DMS 273 (cell line): ENCODE measurements at regions not wholly inside any gene's neighbourhood (a gene's known extent, or its start where the extent isn't known, plus 50 kb on each side); places are given as distances from the start of the nearest gene placed in this dataset.

Experiments
- DNase-seq: peaks from one replicate; lab custom pipeline; 2025; ENCODE audit not compliant: unreplicated experiment; lab: John Stamatoyannopoulos, UW

DNA sequence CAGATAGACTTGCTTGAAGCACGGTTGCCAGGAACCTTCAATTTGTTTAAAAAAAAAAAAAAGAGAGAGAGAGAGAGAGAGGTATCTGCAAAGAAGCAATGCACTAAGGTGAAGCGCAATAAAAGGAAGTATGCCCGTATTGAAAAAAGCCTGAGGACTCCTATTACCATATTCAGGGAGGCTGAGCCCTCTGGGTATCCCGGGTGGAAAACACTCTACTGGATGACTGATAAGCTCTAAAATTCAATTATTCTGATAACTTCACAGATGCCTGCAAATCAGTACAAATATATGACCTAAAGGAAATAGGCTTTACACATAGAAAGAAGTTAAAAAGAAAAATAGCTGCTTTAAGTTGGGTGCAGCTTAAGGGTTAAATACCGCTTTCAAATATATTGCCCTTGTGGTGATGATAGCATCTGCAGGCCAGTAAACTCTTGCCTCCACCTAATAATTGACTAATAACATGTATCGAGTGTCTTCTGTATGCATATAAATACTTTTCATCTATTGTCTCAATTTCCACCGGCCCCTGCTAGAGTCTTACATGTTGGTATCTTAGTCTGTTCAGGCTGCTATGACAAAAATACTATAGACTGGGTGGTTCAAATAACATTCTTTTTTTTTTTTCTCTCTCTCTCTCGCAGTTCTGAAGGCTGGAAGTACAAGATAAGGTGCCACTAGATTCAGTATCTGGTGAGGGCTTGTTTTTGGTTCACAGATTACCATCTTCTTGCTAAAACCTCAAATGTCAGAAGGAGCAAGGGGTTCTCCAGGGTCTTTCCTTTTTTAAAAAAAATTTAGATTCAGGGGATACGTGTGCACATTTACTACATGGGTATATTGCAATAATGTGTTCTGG lies 187.4 kb upstream of the JARID2 start:
- no peak for DNase-seq

DNA sequence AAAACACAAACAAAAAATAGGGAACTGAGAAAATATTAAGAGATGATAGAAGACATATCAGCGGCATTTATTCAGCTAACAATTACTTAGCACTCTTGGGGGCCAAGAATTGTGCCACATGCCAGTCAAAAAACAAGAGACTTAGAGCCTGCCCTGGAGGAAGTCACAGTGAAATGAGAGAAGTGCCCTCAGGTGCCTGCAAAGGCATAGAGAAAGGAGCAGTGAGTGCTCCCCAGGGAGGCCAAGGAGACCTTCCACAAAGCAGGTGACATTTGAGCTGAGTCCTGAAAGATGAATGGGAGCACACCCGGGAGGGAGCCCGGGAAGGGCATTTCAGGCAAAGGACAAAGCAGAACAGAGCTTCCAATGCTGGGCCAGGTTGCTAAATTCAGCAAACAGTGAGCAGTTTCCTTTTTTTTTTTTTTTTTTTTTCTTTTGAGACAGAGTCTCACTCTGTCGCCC lies 184.7 kb upstream of the JARID2 start:
- peak; percentile 14 for DNase-seq

DNA sequence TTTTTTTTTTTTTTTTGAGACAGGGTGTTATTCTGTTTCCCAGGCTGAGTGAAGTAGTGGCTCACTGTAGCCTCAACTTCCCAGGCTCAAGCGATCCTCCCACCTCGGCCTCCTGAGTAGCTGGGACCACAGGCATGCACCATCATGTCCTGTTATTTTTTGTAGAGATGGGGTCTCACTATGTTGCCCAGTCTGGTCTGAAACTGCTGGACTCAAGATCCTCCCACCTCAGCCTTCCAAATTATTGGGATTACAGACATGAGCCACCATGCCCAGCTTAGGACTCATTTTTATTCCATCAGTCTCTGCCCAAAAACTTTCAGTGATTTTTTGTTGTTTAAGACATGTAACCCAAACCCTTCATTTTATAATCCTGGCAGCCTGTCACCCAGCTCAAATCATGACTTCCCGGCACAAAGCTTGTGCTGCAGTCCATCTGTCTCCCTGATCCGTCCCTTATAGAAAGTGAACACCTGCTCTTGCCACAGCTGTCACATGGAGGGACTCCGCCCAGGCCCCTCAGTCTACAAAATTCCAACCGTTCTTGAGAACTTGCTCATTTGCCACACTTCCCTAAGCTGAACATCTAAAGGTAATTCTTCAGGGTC lies 183.9 kb upstream of the JARID2 start:
- peak; percentile 89 for DNase-seq

GRCh38 chr6:15062516-15063252 lies 183.2 kb upstream of the JARID2 start:
- peak; percentile 68 for DNase-seq

DNA sequence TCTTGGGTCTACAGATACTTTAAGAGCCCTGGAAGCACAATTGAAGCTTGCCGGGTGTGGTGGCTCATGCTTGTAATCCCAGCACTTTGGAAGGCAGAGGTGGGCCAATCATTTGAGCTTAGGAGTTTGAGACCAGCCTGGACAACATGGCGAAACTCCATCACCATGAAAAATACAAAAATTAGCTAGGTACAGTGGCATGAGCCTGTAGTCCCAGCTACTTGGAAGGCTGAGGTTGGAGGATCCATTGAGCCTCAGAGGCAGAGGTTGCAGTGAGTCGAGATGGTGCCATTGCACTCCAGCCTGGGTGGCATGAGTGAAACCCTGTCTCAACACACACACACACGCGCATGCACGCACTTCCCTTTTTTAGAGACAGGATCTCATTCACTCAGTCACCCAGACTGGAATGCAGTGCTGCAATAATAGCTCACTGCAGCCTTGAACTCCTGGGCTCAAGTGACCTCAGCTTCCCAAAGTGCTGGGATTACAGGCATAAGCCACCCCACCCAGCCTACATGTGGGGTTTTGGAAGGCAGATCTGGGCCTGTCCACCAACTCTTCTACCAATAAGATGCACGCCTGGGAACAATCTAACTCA lies 182.5 kb upstream of the JARID2 start:
- no peak for DNase-seq

DNA sequence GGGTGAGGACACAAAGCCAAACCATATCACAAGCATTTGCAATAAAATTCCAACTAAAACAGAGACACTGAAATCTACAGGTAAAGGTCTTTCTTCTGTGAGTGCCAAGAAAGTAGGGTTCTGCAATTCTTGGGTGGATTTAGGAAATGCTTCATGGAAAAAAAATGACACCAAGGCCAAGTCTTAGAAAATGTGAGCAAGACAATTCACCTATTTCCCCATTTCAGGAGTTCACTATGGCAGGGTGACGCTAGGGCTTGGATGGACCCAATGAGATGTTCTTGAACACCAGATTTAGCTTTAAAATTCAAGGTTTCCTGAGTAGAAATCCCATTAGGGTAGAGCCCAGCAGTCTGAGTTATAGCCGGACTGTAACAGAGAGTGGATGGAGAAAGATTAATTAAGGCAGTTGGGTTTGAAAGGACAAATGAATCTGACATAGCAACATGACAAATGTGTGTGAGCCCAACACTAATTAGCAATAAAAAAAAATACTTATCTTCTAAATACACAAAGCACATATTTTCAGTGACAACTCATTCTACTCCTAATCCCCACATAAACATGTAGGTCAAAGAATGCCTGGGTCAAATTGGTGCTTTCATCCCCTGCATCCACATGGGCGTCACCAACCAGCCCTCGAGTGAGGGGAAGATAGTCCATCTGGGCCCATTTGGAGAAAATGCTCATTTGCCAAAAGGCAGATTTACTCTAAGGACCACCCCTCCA lies 180.4 kb upstream of the JARID2 start:
- no peak for DNase-seq

GRCh38 chr6:15066089-15066758 lies 179.6 kb upstream of the JARID2 start:
- no peak for DNase-seq

DNA sequence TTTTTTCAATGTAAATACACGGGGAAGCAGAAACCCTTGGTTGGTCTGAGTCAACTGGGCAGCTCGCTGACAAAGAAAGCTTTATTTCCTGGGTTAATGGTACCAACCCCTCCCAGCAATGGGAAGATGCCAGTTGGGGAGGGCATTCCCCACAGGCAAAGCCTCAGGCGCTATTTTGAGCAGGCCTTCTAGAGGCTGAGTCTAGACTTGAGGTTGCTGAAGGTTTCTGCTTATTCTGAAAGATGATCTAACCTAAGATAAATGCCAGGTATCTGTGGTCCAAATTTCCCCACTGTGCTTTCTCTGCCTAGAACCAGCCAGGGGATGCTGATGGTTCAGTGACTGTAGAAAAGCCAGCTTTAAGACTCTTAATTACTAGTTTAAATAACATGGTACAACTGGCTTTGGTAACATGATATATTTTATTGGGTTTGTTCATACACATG lies 172.5 kb upstream of the JARID2 start:
- no peak for DNase-seq

GRCh38 chr6:15073883-15074465 lies 171.9 kb upstream of the JARID2 start:
- DNase-seq, result no peak

DNA sequence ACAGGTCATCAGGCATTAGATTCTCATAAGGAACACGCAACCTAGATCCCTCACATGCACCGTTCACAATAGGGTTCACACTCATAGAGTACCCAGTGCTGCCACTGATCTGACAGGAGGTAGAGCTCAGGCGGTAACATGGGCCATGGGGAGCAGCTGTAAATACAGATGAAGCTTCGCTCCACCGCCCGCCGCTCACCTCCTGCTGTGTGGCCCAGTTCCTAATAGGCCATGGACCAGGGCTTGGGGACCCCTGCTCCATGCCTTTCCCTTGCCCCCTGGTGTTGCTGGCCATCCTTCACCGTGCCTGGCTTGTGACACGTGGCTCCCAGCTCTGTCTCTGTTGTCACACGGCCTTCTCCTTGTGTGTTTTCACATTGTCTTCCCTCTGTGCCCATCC lies 171.1 kb upstream of the JARID2 start:
- DNase-seq, result no peak

DNA sequence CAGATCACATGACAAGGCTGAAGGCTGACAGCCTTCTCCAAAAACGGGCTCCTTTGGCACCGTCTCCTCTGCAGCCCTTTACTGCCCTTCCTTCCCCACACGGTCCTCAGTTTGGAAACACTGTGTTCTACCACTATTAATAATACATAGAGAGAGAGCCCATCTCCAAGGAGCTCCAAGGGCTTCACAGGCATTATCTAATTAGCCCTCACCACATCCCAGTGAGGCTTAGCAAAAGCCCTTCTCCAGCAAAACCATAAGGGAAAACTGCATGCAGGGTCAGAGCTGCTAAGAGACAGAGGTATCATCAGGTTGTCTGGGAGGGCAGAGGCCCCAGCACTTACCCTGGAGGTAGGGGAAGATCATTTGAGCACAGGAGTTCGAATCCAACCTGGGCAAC lies 169.3 kb upstream of the JARID2 start:
- no peak for DNase-seq

DNA sequence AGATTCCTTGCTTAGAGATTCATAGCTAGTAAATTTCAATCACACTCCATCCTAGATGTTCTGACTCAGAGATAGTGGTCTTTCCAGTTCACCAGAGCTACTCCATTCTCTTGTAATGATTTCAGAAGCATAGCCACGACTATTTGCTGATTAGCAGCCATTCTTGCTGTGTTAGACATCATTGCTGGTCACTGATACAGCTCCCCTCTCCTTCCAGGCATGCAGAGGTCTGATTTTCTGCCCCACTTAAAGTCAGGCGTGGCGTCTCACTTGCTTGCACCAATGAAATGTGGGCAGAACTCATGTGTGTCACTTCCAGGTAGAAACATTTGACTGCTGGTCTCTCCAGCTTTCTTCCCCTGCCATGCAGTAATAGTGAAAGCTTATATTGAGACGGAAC lies 168.9 kb upstream of the JARID2 start:
- DNase-seq, result no peak

- no peak for DNase-seq
Observed at GRCh38 chr6:15077961-15078360, 167.9 kb upstream of the JARID2 start.

DNA sequence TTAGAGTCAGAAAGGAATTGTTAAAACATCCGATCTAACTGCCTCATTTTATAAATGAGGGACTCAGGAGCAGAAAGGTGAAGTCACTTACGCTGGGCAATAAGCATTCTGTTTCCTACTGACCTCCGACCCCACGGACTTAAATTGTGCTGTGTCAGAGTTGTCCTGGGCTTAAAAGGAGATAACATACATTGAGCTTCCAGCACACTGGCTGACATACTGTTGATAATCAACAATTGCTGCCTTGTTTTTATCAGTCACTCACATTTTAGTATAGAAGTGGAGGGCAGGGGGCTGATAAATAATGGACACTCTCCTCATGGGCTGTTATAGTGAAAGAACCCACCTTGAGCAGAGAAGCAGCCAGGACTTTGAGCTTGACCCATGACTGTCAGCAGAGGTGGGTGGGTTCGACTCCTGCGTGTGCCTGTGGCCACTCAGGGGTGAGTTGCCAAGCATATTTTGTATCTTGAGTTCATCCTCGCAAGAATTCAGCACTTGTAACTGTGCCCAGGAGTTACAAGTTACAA lies 166.5 kb upstream of the JARID2 start:
- no peak for DNase-seq

DNA sequence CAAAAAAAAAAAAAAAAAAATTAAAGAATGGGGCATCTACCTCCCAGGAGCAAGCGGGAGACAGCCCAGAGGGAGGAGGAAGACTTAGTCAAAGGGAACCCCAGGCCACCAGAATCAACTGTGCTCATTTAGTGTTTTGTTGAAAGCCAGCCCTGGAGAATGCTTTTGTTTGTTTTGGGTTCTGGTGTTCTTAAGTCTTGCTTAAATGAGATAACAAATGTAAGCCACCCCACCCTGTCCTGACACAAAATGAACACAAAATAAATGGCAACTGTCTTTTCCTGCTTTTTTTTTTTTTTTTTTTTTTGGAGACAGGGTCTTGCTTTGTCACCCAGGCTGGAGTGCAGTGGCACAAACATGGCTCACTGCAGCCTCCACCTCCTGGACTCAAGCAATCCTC lies 165.0 kb upstream of the JARID2 start:
- DNase-seq, result no peak

DNA sequence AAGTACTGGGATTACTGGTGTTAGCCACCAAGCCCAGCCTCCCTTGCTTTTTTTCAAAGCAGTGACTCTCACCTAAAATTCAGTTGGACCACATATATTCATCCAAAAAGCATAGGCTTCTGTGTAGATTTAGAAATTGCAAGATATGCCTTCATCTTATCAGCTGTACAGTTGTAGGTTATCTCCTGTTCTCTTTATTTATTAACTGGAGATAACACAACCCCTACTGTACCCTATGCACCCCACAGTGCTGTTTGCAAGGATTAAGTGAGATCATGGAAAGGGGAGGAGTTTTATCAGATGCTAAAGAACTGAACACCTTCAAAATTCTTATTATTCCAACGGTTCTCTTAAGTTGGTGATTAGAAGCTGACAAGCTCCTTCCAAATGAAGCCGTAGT lies 164.4 kb upstream of the JARID2 start:
- no peak for DNase-seq

- no peak for DNase-seq
Observed at GRCh38 chr6:15082708-15083107, 163.2 kb upstream of the JARID2 start.

- no peak for DNase-seq
Observed at GRCh38 chr6:15086348-15087158, 159.3 kb upstream of the JARID2 start.

- DNase-seq, result no peak
Observed at GRCh38 chr6:15087186-15087589, 158.7 kb upstream of the JARID2 start.
